HepG2 (cell line): ENCODE measurements at regions not wholly inside any gene's neighbourhood (a gene's known extent, or its start where the extent isn't known, plus 50 kb on each side); places are given as distances from the start of the nearest gene placed in this dataset.

Experiments
- ATAC-seq: fragments of 200-7000 bp; cut with Tn5 transposase; 3 replicates; pipeline ENCODE4 v1.9.1; 2020; ENCODE audit warnings: mild to moderate bottlenecking, moderate library complexity
- BruUV-seq: library from RNA; stranded (reverse); fragments of 400-500 nt; replicated peaks from 2 replicates; lab custom pipeline; 2021; lab: Mats Ljungman, UMichigan
- CTCF ChIA-PET: fragments of 300-600 bp; formaldehyde crosslinking; extraction: SDS; loops from one replicate; lab custom pipeline; 2021; ENCODE audit warnings: low total read pairs, inconsistent platforms, low intra/inter-chr PET ratio; lab: Yijun Ruan, JAX
- POLR2A ChIA-PET: fragments of 350-600 bp; sonication (Branson Sonifier 250); formaldehyde crosslinking; loops from one replicate; lab custom pipeline; 2020; ENCODE audit warnings: antibody characterized with exemption, inconsistent platforms; lab: Yijun Ruan, JAX
- DNase-seq: peaks from one replicate; pipeline ENCODE4 v3.0.0-alpha.2; 2015; ENCODE audit warnings: low spot score
- FAIRE-seq: peaks from 3 replicates; lab custom pipeline; 2011; peaks lifted over from hg19 to GRCh38; lab: Jason Lieb, UNC
- H2AFZ ChIP-seq: one replicate; pipeline ENCODE4 v1.6.1; 2011; ENCODE audit warnings: low read length, inconsistent platforms
- H3K27ac ChIP-seq: fragments of 300-600 bp; 3 replicates; pipeline ENCODE4 v1.8.0; 2011; ENCODE audit warnings: mixed run types, mild to moderate bottlenecking, mixed read lengths, low read length, inconsistent platforms; ENCODE audit not compliant: insufficient read depth; ENCODE audit errors: extremely low read length
- H3K27me3 ChIP-seq, 2 experiments: fragments of 200-600 bp in 1 of 2; 2 replicates in 1 of 2; 3 replicates in 1 of 2; pipeline versions ENCODE4 v1.6.0 to v1.8.0; 2011; ENCODE audit warnings: low read length in 2 of 2, mild to moderate bottlenecking in 2 of 2, moderate library complexity in 2 of 2, inconsistent platforms in 1 of 2; ENCODE audit not compliant: insufficient read depth in 2 of 2, control insufficient read depth in 1 of 2
- H3K36me3 ChIP-seq, 2 experiments: fragments of 200-600 bp in 1 of 2; replicated peaks in 1 of 2; 2 replicates in 1 of 2; 3 replicates in 1 of 2; pipeline versions ENCODE4 v1.5.1 to v1.8.0; 2011; ENCODE audit warnings: low read length in 2 of 2, inconsistent platforms in 1 of 2; ENCODE audit not compliant: insufficient read depth in 2 of 2, control insufficient read depth in 1 of 2
- H3K4me1 ChIP-seq: 2 replicates; pipeline ENCODE4 v1.5.1; 2012; ENCODE audit warnings: low read length, inconsistent platforms; ENCODE audit not compliant: insufficient read depth
- H3K4me2 ChIP-seq: 2 replicates; pipeline ENCODE4 v1.6.0; 2011; ENCODE audit warnings: low read depth, low read length, inconsistent platforms
- H3K4me3 ChIP-seq, 3 experiments: fragments of 200-600 bp in 1 of 3; sonication (generic), shearing (Covaris generic) in 1 of 3; replicated peaks in 1 of 3; 2 replicates each; pipeline ENCODE4 v1.5.1; 2011 to 2016; ENCODE audit warnings: low read length in 3 of 3, inconsistent platforms in 2 of 3, low read depth in 2 of 3, mild to moderate bottlenecking in 2 of 3, control low read depth in 1 of 3, mixed read lengths in 1 of 3; ENCODE audit not compliant: insufficient read depth in 1 of 3
- H3K79me2 ChIP-seq: one replicate; pipeline ENCODE4 v1.6.1; 2011; ENCODE audit warnings: low read length, inconsistent platforms; ENCODE audit not compliant: insufficient read depth
- H3K9ac ChIP-seq: 2 replicates; pipeline ENCODE4 v1.6.0; 2011; ENCODE audit warnings: mild to moderate bottlenecking, low read depth, low read length, inconsistent platforms; ENCODE audit not compliant: insufficient read depth
- H3K9me3 ChIP-seq: 2 replicates; pipeline ENCODE4 v1.5.1; 2012; ENCODE audit warnings: mild to moderate bottlenecking, low read length
- H4K20me1 ChIP-seq: 2 replicates; pipeline ENCODE4 v1.6.0; 2011; ENCODE audit warnings: inconsistent platforms, mild to moderate bottlenecking, low read length, moderate library complexity; ENCODE audit not compliant: insufficient read depth
- DMTF1 ChIP-seq: sonication (generic); formaldehyde crosslinking; IDR thresholded peaks from 2 replicates; pipeline ENCODE4 v1.4.0; 2020; ENCODE audit warnings: mild to moderate bottlenecking, missing genetic modification reagents
- EED ChIP-seq: sonication (generic); formaldehyde crosslinking; IDR thresholded peaks from 2 replicates; pipeline ENCODE4 v1.5.0; 2020; ENCODE audit warnings: mild to moderate bottlenecking, missing genetic modification reagents
- HMGA1 ChIP-seq: sonication (generic); formaldehyde crosslinking; conservative IDR thresholded peaks from 2 replicates; pipeline ENCODE4 v1.4.0; 2020; ENCODE audit warnings: missing genetic modification reagents
- MAFK ChIP-seq, 2 experiments: IDR thresholded peaks in 1 of 2; conservative IDR thresholded peaks in 1 of 2; 2 replicates each; pipeline ENCODE4 v1.6.1; 2011; ENCODE audit warnings: improper control_type of control experiment in 2 of 2, low read length in 2 of 2
- TBX3 ChIP-seq: fragments of 450-650 bp; IDR thresholded peaks from 2 replicates; pipeline ENCODE4 v1.6.1; 2017; ENCODE audit warnings: antibody characterized with exemption, mild to moderate bottlenecking, inconsistent platforms, borderline replicate concordance
- ZBTB26 ChIP-seq: IDR thresholded peaks from 2 replicates; pipeline ENCODE4 v1.6.1; 2016; ENCODE audit warnings: missing compliant biosample characterization, missing genetic modification reagents, borderline replicate concordance
- ZNF570 ChIP-seq: sonication (generic); formaldehyde crosslinking; IDR thresholded peaks from 2 replicates; pipeline ENCODE4 v1.4.0; 2020; ENCODE audit warnings: mild to moderate bottlenecking, missing genetic modification reagents, borderline replicate concordance
- WGBS: methylation state at CpG from one replicate; pipeline ENCODE4 v1.1.6; 2017; ENCODE audit warnings: low lambda C conversion rate; 5-methylcytosine and 5-hydroxymethylcytosine counted together
- in situ Hi-C: cut with HindIII; loops from 2 replicates; pipeline ENCODE4 v1.10.0; 2017; ENCODE audit warnings: low pct_unique_long_range_greater_than_20kb; ENCODE audit not compliant: extremely low pct_ligation_motif_present
- intact Hi-C: fragments of 100-400 bp; cut with micrococcal nuclease; formaldehyde crosslinking; loops from one replicate; pipeline ENCODE4 v1.10.0; 2022; ENCODE audit not compliant: unreplicated experiment
- TF ChIP-seq, protein P1 (sequence below): sonication (generic); formaldehyde crosslinking; IDR thresholded peaks from 2 replicates; pipeline ENCODE4 v1.4.0; 2020; ENCODE audit warnings: mild to moderate bottlenecking, missing genetic modification reagents
- TF ChIP-seq, protein P2 (sequence below): sonication (generic); formaldehyde crosslinking; IDR thresholded peaks from 2 replicates; pipeline ENCODE4 v1.4.0; 2020; ENCODE audit warnings: missing genetic modification reagents
- TF ChIP-seq, protein P3 (sequence below): sonication (generic); formaldehyde crosslinking; IDR thresholded peaks from 2 replicates; pipeline ENCODE4 v1.5.1; 2020; ENCODE audit warnings: missing genetic modification reagents, mild to moderate bottlenecking, borderline replicate concordance

DNA sequence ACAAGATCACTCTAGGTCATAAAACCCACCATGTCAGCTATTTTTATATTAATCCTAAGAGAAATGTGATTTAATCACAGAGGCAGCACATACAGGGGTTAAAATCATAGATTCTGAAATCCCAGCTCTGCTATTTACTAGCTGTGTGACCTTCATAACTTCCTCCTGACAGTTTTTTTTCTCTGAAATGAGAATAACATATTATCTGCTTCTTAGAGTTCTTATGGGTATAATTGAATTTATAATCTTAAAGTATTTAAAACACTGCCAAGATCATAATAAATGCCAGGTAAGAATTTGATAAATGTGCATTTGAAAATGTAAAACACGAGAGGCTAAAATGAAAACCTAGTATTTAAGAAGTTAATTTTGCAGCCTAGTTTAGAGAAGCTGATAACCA, 722.9 kb downstream of the SLITRK6 start:
- no peaks in the 10 kb centered on the region for H3K9me3 ChIP-seq
- no TSS peak for BruUV-seq
- H2AFZ ChIP-seq = no peak overlapping the region
- H3K4me3 ChIP-seq = no peak overlapping the region
- no peaks in the 10 kb centered on the region for H4K20me1 ChIP-seq
- FAIRE-seq (no peak), DNase-seq (no peak), ATAC-seq (no peak)
- in situ Hi-C loops = no loop called here
- POLR2A ChIA-PET = no interaction called here
- no peak for TF ChIP-seq TBX3
- TF ChIP-seq MAFK (conservative IDR thresholded peaks at IDR 0.05 in 1 of 2, IDR thresholded peaks at IDR 0.05 in 1 of 2; ENCODE audit: low read length in 2 of 2) = peak in 1 of 2 experiments; percentile 38; a peak in 2 of 4 replicates
- TF ChIP-seq, protein P1, sequence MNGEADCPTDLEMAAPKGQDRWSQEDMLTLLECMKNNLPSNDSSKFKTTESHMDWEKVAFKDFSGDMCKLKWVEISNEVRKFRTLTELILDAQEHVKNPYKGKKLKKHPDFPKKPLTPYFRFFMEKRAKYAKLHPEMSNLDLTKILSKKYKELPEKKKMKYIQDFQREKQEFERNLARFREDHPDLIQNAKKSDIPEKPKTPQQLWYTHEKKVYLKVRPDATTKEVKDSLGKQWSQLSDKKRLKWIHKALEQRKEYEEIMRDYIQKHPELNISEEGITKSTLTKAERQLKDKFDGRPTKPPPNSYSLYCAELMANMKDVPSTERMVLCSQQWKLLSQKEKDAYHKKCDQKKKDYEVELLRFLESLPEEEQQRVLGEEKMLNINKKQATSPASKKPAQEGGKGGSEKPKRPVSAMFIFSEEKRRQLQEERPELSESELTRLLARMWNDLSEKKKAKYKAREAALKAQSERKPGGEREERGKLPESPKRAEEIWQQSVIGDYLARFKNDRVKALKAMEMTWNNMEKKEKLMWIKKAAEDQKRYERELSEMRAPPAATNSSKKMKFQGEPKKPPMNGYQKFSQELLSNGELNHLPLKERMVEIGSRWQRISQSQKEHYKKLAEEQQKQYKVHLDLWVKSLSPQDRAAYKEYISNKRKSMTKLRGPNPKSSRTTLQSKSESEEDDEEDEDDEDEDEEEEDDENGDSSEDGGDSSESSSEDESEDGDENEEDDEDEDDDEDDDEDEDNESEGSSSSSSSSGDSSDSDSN (CRISPR knock-in tag) = no peak
- H3K27me3 ChIP-seq = no peaks in the 10 kb centered on the region
- H3K9ac ChIP-seq = no peak overlapping the region
- no peak overlapping the region for H3K4me2 ChIP-seq
- H3K36me3 ChIP-seq = no peaks in the 10 kb centered on the region
- H3K4me1 ChIP-seq = no peaks in the 10 kb centered on the region
- H3K27ac ChIP-seq = no peak overlapping the region
- intact Hi-C loops = no loop called here
- H3K79me2 ChIP-seq = no peaks in the 10 kb centered on the region
- 0% methylated on average over 1 of the region's 1 CpG for WGBS
- CTCF ChIA-PET = no interaction called here

GRCh38 chr13:85074543-85075313, 724.5 kb downstream of the SLITRK6 start:
- CTCF ChIA-PET = no interaction called here
- POLR2A ChIA-PET = no interaction called here
- Histone ChIP-seq H3K4me2 (no peak overlapping the region), H3K36me3 (no peaks in the 10 kb centered on the region), H3K9me3 (no peaks in the 10 kb centered on the region), H4K20me1 (no peaks in the 10 kb centered on the region), H3K4me3 (no peak overlapping the region), H3K9ac (no peak overlapping the region), H3K4me1 (no peaks in the 10 kb centered on the region), H2AFZ (no peak overlapping the region), H3K27ac (no peak overlapping the region), H3K79me2 (no peaks in the 10 kb centered on the region), H3K27me3 (no peaks in the 10 kb centered on the region)
- ATAC-seq (no peak), DNase-seq (no peak), FAIRE-seq (no peak)
- in situ Hi-C loops (no loop called here), intact Hi-C loops (no loop called here)
- BruUV-seq = no TSS peak
- WGBS = 2% methylated on average over 5 of the region's 5 CpGs
- TF ChIP-seq, protein P2, sequence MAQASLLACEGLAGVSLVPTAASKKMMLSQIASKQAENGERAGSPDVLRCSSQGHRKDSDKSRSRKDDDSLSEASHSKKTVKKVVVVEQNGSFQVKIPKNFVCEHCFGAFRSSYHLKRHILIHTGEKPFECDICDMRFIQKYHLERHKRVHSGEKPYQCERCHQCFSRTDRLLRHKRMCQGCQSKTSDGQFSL (CRISPR knock-in tag) = no peak
- TF ChIP-seq, protein P3, sequence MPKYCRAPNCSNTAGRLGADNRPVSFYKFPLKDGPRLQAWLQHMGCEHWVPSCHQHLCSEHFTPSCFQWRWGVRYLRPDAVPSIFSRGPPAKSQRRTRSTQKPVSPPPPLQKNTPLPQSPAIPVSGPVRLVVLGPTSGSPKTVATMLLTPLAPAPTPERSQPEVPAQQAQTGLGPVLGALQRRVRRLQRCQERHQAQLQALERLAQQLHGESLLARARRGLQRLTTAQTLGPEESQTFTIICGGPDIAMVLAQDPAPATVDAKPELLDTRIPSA (CRISPR knock-in tag) = no peak
- no peak for TF ChIP-seq ZNF570 (CRISPR knock-in tag)
- TF ChIP-seq HMGA1 (CRISPR knock-in tag) = no peak
- TF ChIP-seq ZBTB26 = no peak
- TF ChIP-seq DMTF1 (CRISPR knock-in tag) = no peak
- TF ChIP-seq EED (CRISPR knock-in tag) = no peak
